ENCODE measurements at regions not wholly inside any gene's neighbourhood (a gene's known extent, or its start where the extent isn't known, plus 50 kb on each side); places are given as distances from the start of the nearest gene placed in this dataset.

GRCh38 chr10:130432271-130432670, 296.1 kb downstream of the GLRX3 start:
- Histone ChIP-seq H3K4me3 (ENCODE audit: control insufficient read depth in 2 of 3, extremely low read depth in 1 of 3, insufficient read depth in 2 of 3, low read depth in 1 of 3, low read length in 3 of 3) (no peak overlapping the region), H3K79me2 (ENCODE audit: control insufficient read depth, insufficient read depth, low read length) (no peaks in the 10 kb centered on the region), H3K9me3 (ENCODE audit: control insufficient read depth, low read depth, low read length) (peaks cover 18% of the 10 kb centered on the region), H3K27ac (ENCODE audit: control insufficient read depth, insufficient read depth, low read length) (no peak overlapping the region), H3K4me2 (ENCODE audit: control insufficient read depth, extremely low read depth, insufficient read depth, low read depth, low read length) (no peak overlapping the region), H3K4me1 (ENCODE audit: control insufficient read depth, extremely low read depth, insufficient read depth, low read length) (no peaks in the 10 kb centered on the region), H3K27me3 (ENCODE audit: control insufficient read depth, extremely low read depth, insufficient read depth, low read length) (no peaks in the 10 kb centered on the region), H3K9me1 (ENCODE audit: control insufficient read depth, extremely low read depth, insufficient read depth, low read length) (no peaks in the 10 kb centered on the region), H3K36me3 (ENCODE audit: control insufficient read depth in 2 of 2, extremely low read depth in 1 of 2, insufficient read depth in 2 of 2, low read length in 2 of 2) (no peaks in the 10 kb centered on the region), H3K9ac (ENCODE audit: control insufficient read depth, extremely low read depth, insufficient read depth, low read length) (no peak overlapping the region), H4K20me1 (ENCODE audit: control insufficient read depth, extremely low read depth, insufficient read depth, low read length) (no peaks in the 10 kb centered on the region), H2AFZ (ENCODE audit: control insufficient read depth, low read length) (no peak overlapping the region)
- TF ChIP-seq EZH2 (IDR thresholded peaks at IDR 0.05; ENCODE audit: low read length) = no peak
- TF ChIP-seq, protein P1, sequence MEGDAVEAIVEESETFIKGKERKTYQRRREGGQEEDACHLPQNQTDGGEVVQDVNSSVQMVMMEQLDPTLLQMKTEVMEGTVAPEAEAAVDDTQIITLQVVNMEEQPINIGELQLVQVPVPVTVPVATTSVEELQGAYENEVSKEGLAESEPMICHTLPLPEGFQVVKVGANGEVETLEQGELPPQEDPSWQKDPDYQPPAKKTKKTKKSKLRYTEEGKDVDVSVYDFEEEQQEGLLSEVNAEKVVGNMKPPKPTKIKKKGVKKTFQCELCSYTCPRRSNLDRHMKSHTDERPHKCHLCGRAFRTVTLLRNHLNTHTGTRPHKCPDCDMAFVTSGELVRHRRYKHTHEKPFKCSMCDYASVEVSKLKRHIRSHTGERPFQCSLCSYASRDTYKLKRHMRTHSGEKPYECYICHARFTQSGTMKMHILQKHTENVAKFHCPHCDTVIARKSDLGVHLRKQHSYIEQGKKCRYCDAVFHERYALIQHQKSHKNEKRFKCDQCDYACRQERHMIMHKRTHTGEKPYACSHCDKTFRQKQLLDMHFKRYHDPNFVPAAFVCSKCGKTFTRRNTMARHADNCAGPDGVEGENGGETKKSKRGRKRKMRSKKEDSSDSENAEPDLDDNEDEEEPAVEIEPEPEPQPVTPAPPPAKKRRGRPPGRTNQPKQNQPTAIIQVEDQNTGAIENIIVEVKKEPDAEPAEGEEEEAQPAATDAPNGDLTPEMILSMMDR (optimal IDR thresholded peaks at IDR 0.05 in 1 of 3, IDR thresholded peaks at IDR 0.05 in 1 of 3, conservative IDR thresholded peaks at IDR 0.05 in 1 of 3; ENCODE audit: extremely low read depth in 1 of 3, insufficient read depth in 2 of 3, low read length in 3 of 3) = no peak
- dilution Hi-C loops (cut with MboI; ENCODE audit: extremely low pct_ligation_motif_present, low sequenced_read_pairs) = no loop called here
- no peak for FAIRE-seq
- DNase-seq (ENCODE audit: low read depth, low spot score) = no peak

DNA sequence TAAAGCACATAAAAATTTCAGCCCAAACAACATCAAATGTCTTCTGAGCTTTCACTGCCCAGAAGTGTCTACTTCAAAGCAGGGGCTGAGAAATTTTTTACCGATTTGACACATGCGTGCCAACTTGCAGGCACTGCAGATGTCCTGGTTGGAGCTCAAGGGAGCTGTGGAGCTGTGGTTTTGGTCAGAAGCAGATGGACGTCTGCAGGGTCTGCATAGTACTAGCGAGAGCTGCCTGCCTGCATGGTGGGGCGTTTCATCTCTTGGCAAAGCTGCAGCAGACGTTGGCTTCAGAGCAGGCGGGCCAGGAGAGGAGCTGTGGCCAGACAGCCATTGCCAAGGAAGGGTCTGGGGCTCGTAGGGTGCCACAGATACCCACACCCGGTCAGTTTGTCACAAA, 296.7 kb downstream of the GLRX3 start:
- no peaks in the 10 kb centered on the region for H4K20me1 ChIP-seq (ENCODE audit: control insufficient read depth, extremely low read depth, insufficient read depth, low read length)
- no peak overlapping the region for H3K4me3 ChIP-seq (ENCODE audit: control insufficient read depth in 2 of 3, extremely low read depth in 1 of 3, insufficient read depth in 2 of 3, low read depth in 1 of 3, low read length in 3 of 3)
- DNase-seq (ENCODE audit: low read depth, low spot score) (no peak), FAIRE-seq (no peak)
- H3K79me2 ChIP-seq (ENCODE audit: control insufficient read depth, insufficient read depth, low read length) = no peaks in the 10 kb centered on the region
- TF ChIP-seq, protein P1 (optimal IDR thresholded peaks at IDR 0.05 in 1 of 3, IDR thresholded peaks at IDR 0.05 in 1 of 3, conservative IDR thresholded peaks at IDR 0.05 in 1 of 3; ENCODE audit: extremely low read depth in 1 of 3, insufficient read depth in 2 of 3, low read length in 3 of 3) = no peak
- no peak for TF ChIP-seq EZH2 (IDR thresholded peaks at IDR 0.05; ENCODE audit: low read length)
- no peak overlapping the region for H3K4me2 ChIP-seq (ENCODE audit: control insufficient read depth, extremely low read depth, insufficient read depth, low read depth, low read length)
- no peaks in the 10 kb centered on the region for H3K4me1 ChIP-seq (ENCODE audit: control insufficient read depth, extremely low read depth, insufficient read depth, low read length)
- no peak overlapping the region for H3K27ac ChIP-seq (ENCODE audit: control insufficient read depth, insufficient read depth, low read length)
- H3K36me3 ChIP-seq (ENCODE audit: control insufficient read depth in 2 of 2, extremely low read depth in 1 of 2, insufficient read depth in 2 of 2, low read length in 2 of 2) = no peaks in the 10 kb centered on the region
- no peak overlapping the region for H2AFZ ChIP-seq (ENCODE audit: control insufficient read depth, low read length)
- peaks cover 18% of the 10 kb centered on the region for H3K9me3 ChIP-seq (ENCODE audit: control insufficient read depth, low read depth, low read length)
- no peak overlapping the region for H3K9ac ChIP-seq (ENCODE audit: control insufficient read depth, extremely low read depth, insufficient read depth, low read length)
- dilution Hi-C loops (cut with MboI; ENCODE audit: extremely low pct_ligation_motif_present, low sequenced_read_pairs) = no loop called here
- no peaks in the 10 kb centered on the region for H3K9me1 ChIP-seq (ENCODE audit: control insufficient read depth, extremely low read depth, insufficient read depth, low read length)
- H3K27me3 ChIP-seq (ENCODE audit: control insufficient read depth, extremely low read depth, insufficient read depth, low read length) = no peaks in the 10 kb centered on the region
